ENCODE measurements at regions not wholly inside any gene's neighbourhood (a gene's known extent, or its start where the extent isn't known, plus 50 kb on each side); places are given as distances from the start of the nearest gene placed in this dataset.

- no peak for TF ChIP-seq ZFX (IDR thresholded peaks at IDR 0.05; ENCODE audit: borderline replicate concordance)
- no peak for TF ChIP-seq CTCF (IDR thresholded peaks at IDR 0.05)
- H3K27ac ChIP-seq = no peak overlapping the region
Observed at GRCh38 chr2:225104321-225104720, 62.1 kb upstream of the DOCK10 start.

GRCh38 chr2:225103737-225104141, 61.5 kb upstream of the DOCK10 start:
- H3K27ac ChIP-seq = no peak overlapping the region
- TF ChIP-seq ZFX (IDR thresholded peaks at IDR 0.05; ENCODE audit: borderline replicate concordance) = no peak
- TF ChIP-seq CTCF (IDR thresholded peaks at IDR 0.05) = no peak

GRCh38 chr2:225100856-225101294, 58.6 kb upstream of the DOCK10 start:
- H3K27ac ChIP-seq = no peak overlapping the region
- TF ChIP-seq ZFX (IDR thresholded peaks at IDR 0.05; ENCODE audit: borderline replicate concordance) = no peak
- TF ChIP-seq CTCF (IDR thresholded peaks at IDR 0.05) = no peak

GRCh38 chr2:225100269-225100668, 58.0 kb upstream of the DOCK10 start:
- TF ChIP-seq ZFX (IDR thresholded peaks at IDR 0.05; ENCODE audit: borderline replicate concordance) (no peak), CTCF (IDR thresholded peaks at IDR 0.05) (no peak)
- no peak overlapping the region for H3K27ac ChIP-seq

- TF ChIP-seq ZFX (IDR thresholded peaks at IDR 0.05; ENCODE audit: borderline replicate concordance) = no peak
- TF ChIP-seq CTCF (IDR thresholded peaks at IDR 0.05) = no peak
Observed at GRCh38 chr2:225097035-225097434, 54.8 kb upstream of the DOCK10 start.

More at GRCh38 chr2:225097035-225097434, 54.8 kb upstream of the DOCK10 start:
- H3K27ac ChIP-seq = no peak overlapping the region

Data from 22Rv1 (cell line).